ENCODE measurements at regions not wholly inside any gene's neighbourhood (a gene's known extent, or its start where the extent isn't known, plus 50 kb on each side); places are given as distances from the start of the nearest gene placed in this dataset.

GRCh38 chr1:222346955-222347354, 200.9 kb downstream of the HHIPL2 start:
- TF ChIP-seq POLR2A (IDR thresholded peaks at IDR 0.05) (no peak), CTCF (IDR thresholded peaks at IDR 0.05) (no peak)
